ENCODE measurements at regions not wholly inside any gene's neighbourhood (a gene's known extent, or its start where the extent isn't known, plus 50 kb on each side); places are given as distances from the start of the nearest gene placed in this dataset.

DNA sequence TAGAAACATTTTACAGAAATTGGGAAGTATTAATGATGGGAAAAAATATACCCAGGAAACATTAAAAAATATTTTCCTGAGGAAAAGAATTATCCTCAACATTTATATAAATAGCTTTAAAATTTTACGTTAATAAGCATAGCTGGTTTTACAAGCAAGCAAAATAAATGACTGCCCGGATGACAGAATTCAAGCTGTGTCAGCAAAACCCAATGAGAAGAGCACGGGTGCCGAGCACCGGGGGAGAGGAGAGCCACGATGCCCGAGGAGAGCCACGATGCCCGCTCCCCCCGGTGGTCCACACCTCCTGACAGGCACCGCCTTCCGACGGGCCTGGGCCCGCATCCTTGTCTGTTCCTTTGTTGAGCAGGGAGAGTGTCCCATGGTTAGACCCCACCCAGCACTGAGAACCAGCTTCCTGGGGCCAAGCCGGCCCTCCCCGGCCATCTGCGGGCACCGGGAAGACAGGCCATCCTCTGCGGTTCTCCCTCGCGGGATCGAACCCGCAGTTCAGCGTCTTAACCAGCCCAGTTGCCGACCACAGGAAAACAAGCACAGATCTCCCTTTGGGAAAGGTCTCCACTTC, 63.3 kb upstream of the PDE10A start:
- no peak for TF ChIP-seq EZH2 (IDR thresholded peaks at IDR 0.05; ENCODE audit: low read length, unreplicated experiment)
- TF ChIP-seq, protein P1, sequence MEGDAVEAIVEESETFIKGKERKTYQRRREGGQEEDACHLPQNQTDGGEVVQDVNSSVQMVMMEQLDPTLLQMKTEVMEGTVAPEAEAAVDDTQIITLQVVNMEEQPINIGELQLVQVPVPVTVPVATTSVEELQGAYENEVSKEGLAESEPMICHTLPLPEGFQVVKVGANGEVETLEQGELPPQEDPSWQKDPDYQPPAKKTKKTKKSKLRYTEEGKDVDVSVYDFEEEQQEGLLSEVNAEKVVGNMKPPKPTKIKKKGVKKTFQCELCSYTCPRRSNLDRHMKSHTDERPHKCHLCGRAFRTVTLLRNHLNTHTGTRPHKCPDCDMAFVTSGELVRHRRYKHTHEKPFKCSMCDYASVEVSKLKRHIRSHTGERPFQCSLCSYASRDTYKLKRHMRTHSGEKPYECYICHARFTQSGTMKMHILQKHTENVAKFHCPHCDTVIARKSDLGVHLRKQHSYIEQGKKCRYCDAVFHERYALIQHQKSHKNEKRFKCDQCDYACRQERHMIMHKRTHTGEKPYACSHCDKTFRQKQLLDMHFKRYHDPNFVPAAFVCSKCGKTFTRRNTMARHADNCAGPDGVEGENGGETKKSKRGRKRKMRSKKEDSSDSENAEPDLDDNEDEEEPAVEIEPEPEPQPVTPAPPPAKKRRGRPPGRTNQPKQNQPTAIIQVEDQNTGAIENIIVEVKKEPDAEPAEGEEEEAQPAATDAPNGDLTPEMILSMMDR (conservative IDR thresholded peaks at IDR 0.05; ENCODE audit: low read depth, low read length) = no peak
- TF ChIP-seq EZH2phosphoT487 (IDR thresholded peaks at IDR 0.05; ENCODE audit: borderline replicate concordance, low read length) = no peak
- no peaks in the 10 kb centered on the region for H3K36me3 ChIP-seq (ENCODE audit: low read depth, low read length)
- ATAC-seq (no peak), DNase-seq (no peak)
- H3K4me2 ChIP-seq (ENCODE audit: low read length) = no peak overlapping the region
- H3K4me1 ChIP-seq (ENCODE audit: insufficient read depth, low read length) = no peaks in the 10 kb centered on the region
- intact Hi-C loops (cut with micrococcal nuclease) = no loop called here
- no peak overlapping the region for H2AFZ ChIP-seq (ENCODE audit: low read length)
- ChIA-PET POLR2A (ENCODE audit: unreplicated experiment) (no interaction called here), CTCF (no interaction called here)
- no peaks in the 10 kb centered on the region for H3K27me3 ChIP-seq (ENCODE audit: low read length)
- BruUV-seq (replicated peaks) = no TSS peak
- H3F3A ChIP-seq (ENCODE audit: low read length, unreplicated experiment) = no peaks in the 10 kb centered on the region
- no peak overlapping the region for H3K27ac ChIP-seq (ENCODE audit: low read length)
- no peaks in the 10 kb centered on the region for H3K9me2 ChIP-seq (replicated peaks; ENCODE audit: low read length)
- H4K20me1 ChIP-seq (ENCODE audit: low read length) = no peaks in the 10 kb centered on the region
- no peak overlapping the region for H3K4me3 ChIP-seq (ENCODE audit: low read length)
- no peaks in the 10 kb centered on the region for H3K79me2 ChIP-seq (ENCODE audit: low read length)
- no peaks in the 10 kb centered on the region for H3K9me3 ChIP-seq (ENCODE audit: low read length)
- no peak overlapping the region for H3K9ac ChIP-seq (ENCODE audit: low read length)

DNA sequence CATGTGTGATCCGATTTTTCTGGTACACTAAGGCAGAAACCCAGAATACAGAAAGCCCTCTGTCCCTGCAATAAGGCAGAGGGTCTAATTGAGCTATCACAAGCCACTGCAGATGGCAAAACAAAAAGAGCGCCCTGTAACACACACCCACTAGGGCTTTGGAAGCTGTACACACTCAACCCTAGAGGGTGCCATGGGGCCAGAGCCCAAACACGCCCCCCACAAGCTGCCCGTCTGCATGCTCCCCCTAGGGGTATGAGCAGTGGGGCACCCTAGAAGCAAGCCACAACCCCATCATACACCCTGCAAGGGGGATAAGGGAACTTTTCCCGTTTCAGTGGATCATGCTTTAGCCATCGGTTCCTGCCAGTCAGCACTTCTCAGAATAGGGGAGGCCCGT, 62.2 kb upstream of the PDE10A start:
- no peak for ATAC-seq
- no peak for TF ChIP-seq EZH2phosphoT487 (IDR thresholded peaks at IDR 0.05; ENCODE audit: borderline replicate concordance, low read length)
- no peaks in the 10 kb centered on the region for H3K4me1 ChIP-seq (ENCODE audit: insufficient read depth, low read length)
- intact Hi-C loops (cut with micrococcal nuclease) = no loop called here
- H3K27me3 ChIP-seq (ENCODE audit: low read length) = no peaks in the 10 kb centered on the region
- H3K4me3 ChIP-seq (ENCODE audit: low read length) = no peak overlapping the region
- H3K9me3 ChIP-seq (ENCODE audit: low read length) = no peaks in the 10 kb centered on the region
- no peak overlapping the region for H3K27ac ChIP-seq (ENCODE audit: low read length)
- ChIA-PET POLR2A (ENCODE audit: unreplicated experiment) (no interaction called here), CTCF (no interaction called here)
- H3K4me2 ChIP-seq (ENCODE audit: low read length) = no peak overlapping the region
- no peaks in the 10 kb centered on the region for H4K20me1 ChIP-seq (ENCODE audit: low read length)
- no peaks in the 10 kb centered on the region for H3K9me2 ChIP-seq (replicated peaks; ENCODE audit: low read length)
- H3K79me2 ChIP-seq (ENCODE audit: low read length) = no peaks in the 10 kb centered on the region
- no peaks in the 10 kb centered on the region for H3K36me3 ChIP-seq (ENCODE audit: low read depth, low read length)
- no peaks in the 10 kb centered on the region for H3F3A ChIP-seq (ENCODE audit: low read length, unreplicated experiment)
- no peak overlapping the region for H2AFZ ChIP-seq (ENCODE audit: low read length)
- no TSS peak for BruUV-seq (replicated peaks)
- no peak overlapping the region for H3K9ac ChIP-seq (ENCODE audit: low read length)
- DNase-seq = no peak

DNA sequence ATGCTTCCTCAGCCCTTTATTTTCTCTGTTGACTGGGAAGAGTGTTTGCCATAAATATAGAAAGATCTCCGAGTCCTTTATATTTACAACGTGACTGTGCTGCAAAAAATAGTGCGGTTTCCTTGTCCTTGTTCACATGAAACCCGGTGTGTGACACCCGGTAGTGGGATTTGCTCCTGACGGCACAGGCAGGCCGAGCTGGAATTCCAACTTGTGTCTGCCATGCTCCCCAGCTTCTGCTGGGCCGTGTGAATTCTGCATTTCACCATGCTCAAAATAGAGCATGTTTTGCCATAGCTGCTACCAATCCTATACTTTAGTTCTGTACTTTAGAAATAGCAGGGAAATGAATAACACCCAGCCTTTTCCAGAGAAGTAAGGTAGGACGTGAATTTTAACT, 60.3 kb upstream of the PDE10A start:
- Histone ChIP-seq H3K4me3 (ENCODE audit: low read length) (no peak overlapping the region), H2AFZ (ENCODE audit: low read length) (no peak overlapping the region), H4K20me1 (ENCODE audit: low read length) (no peaks in the 10 kb centered on the region), H3K9me2 (replicated peaks; ENCODE audit: low read length) (no peaks in the 10 kb centered on the region), H3K36me3 (ENCODE audit: low read depth, low read length) (no peaks in the 10 kb centered on the region), H3K9ac (ENCODE audit: low read length) (no peak overlapping the region), H3F3A (ENCODE audit: low read length, unreplicated experiment) (no peaks in the 10 kb centered on the region), H3K4me1 (ENCODE audit: insufficient read depth, low read length) (no peaks in the 10 kb centered on the region), H3K27ac (ENCODE audit: low read length) (no peak overlapping the region), H3K27me3 (ENCODE audit: low read length) (no peaks in the 10 kb centered on the region; the same call in 1 of the 2 replicates), H3K9me3 (ENCODE audit: low read length) (no peaks in the 10 kb centered on the region), H3K79me2 (ENCODE audit: low read length) (no peaks in the 10 kb centered on the region), H3K4me2 (ENCODE audit: low read length) (no peak overlapping the region)
- no peak for TF ChIP-seq EZH2phosphoT487 (IDR thresholded peaks at IDR 0.05; ENCODE audit: borderline replicate concordance, low read length)
- no peak for TF ChIP-seq EZH2 (IDR thresholded peaks at IDR 0.05; ENCODE audit: low read length, unreplicated experiment)
- TF ChIP-seq, protein P1 (conservative IDR thresholded peaks at IDR 0.05; ENCODE audit: low read depth, low read length) = no peak
- CTCF ChIA-PET = no interaction called here
- ATAC-seq (no peak), DNase-seq (no peak)
- intact Hi-C loops (cut with micrococcal nuclease) = no loop called here
- POLR2A ChIA-PET (ENCODE audit: unreplicated experiment) = no interaction called here
- no TSS peak for BruUV-seq (replicated peaks)
